ENCODE measurements at regions not wholly inside any gene's neighbourhood (a gene's known extent, or its start where the extent isn't known, plus 50 kb on each side); places are given as distances from the start of the nearest gene placed in this dataset.

DNA sequence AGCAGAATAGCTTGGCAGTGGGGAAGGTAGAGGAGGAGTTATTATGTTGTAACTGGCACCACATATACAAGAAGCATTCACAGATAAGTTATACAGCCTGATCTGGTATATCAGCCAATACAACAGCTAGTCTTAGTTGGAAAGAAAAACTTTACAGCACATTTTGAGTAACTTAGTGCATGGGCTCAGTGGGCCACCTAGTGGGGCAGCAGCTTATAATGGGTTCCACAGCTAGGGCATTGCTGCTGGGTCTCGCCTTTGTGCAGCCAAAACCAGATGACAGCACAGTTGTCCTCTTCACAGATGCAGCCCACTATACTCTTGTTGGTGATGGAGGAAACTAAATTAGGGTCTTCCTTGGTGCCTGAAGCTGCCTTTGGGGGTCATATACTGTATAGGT lies 448.1 kb upstream of the RASGEF1B start:
- no peaks in the 10 kb centered on the region for H3K36me3 Mint-ChIP-seq
- Histone ChIP-seq H3K27ac (no peak overlapping the region), H3K4me1 (peaks cover 4% of the 10 kb centered on the region), H3K36me3 (no peaks in the 10 kb centered on the region), H3K9me3 (ENCODE audit: low read depth) (no peaks in the 10 kb centered on the region), H4K20me1 (ENCODE audit: low read depth) (no peaks in the 10 kb centered on the region), H3K4me2 (no peak overlapping the region), H3K79me2 (ENCODE audit: low read depth) (no peaks in the 10 kb centered on the region), H3K9ac (no peak overlapping the region), H3K4me3 (no peak overlapping the region), H2AFZ (replicated peaks) (no peak overlapping the region), H3K27me3 (no peaks in the 10 kb centered on the region), H3F3A (ENCODE audit: low read depth) (no peaks in the 10 kb centered on the region)
- TF ChIP-seq CTCF (IDR thresholded peaks at IDR 0.05) = no peak
- TF ChIP-seq EZH2 (IDR thresholded peaks at IDR 0.05) = no peak
- TF ChIP-seq EZH2phosphoT487 (IDR thresholded peaks at IDR 0.05) = no peak
- no peak overlapping the region for H3K4me3 Mint-ChIP-seq
- H3K9me3 Mint-ChIP-seq = no peaks in the 10 kb centered on the region
- H3K27ac Mint-ChIP-seq = no peak overlapping the region
- no peak for DNase-seq (ENCODE audit: low spot score)
- H3K27me3 Mint-ChIP-seq (ENCODE audit: insufficient read depth, low read depth) = peaks cover 6% of the 10 kb centered on the region
- peaks cover 11% of the 10 kb centered on the region for H3K4me1 Mint-ChIP-seq

DNA sequence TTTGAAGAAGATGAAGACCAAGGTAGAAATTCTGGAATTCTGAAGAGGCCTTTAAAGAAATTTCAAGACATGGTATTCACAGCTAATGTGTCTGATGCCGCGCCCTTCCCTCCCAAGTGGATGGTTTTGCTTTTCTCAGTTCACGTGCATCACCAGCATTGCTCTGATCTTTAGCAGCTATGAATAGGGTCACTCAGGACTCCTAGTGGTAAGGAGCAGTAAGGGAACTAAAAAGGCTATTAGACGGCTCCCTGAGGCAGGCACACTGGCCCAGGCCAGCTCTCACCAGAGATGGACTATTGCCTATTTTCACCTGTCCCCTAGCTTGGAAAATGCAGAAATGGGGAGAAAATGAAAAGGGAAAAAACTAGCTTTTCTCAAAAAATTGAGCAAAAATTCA lies 447.5 kb upstream of the RASGEF1B start:
- TF ChIP-seq EZH2phosphoT487 (IDR thresholded peaks at IDR 0.05) (no peak), EZH2 (IDR thresholded peaks at IDR 0.05) (no peak), CTCF (IDR thresholded peaks at IDR 0.05) (peak; percentile 51)
- H3K36me3 Mint-ChIP-seq = no peaks in the 10 kb centered on the region
- no peak overlapping the region for H3K27ac Mint-ChIP-seq
- no peak overlapping the region for H3K4me3 Mint-ChIP-seq
- H3K27ac ChIP-seq = no peak overlapping the region
- H2AFZ ChIP-seq (replicated peaks) = no peak overlapping the region
- peaks cover 4% of the 10 kb centered on the region for H3K4me1 ChIP-seq
- no peak overlapping the region for H3K4me2 ChIP-seq
- no peak overlapping the region for H3K4me3 ChIP-seq
- H3K36me3 ChIP-seq = no peaks in the 10 kb centered on the region
- DNase-seq (ENCODE audit: low spot score) = peak; percentile 53
- H3K4me1 Mint-ChIP-seq = peaks cover 11% of the 10 kb centered on the region
- H3K9me3 ChIP-seq (ENCODE audit: low read depth) = no peaks in the 10 kb centered on the region
- H3K9ac ChIP-seq = no peak overlapping the region
- H3K27me3 Mint-ChIP-seq (ENCODE audit: insufficient read depth, low read depth) = peaks cover 6% of the 10 kb centered on the region
- no peaks in the 10 kb centered on the region for H3K27me3 ChIP-seq
- H3K79me2 ChIP-seq (ENCODE audit: low read depth) = no peaks in the 10 kb centered on the region
- H4K20me1 ChIP-seq (ENCODE audit: low read depth) = no peaks in the 10 kb centered on the region
- H3F3A ChIP-seq (ENCODE audit: low read depth) = no peaks in the 10 kb centered on the region
- H3K9me3 Mint-ChIP-seq = no peaks in the 10 kb centered on the region

- Histone ChIP-seq H2AFZ (replicated peaks) (no peak overlapping the region), H3K9me3 (ENCODE audit: low read depth) (no peaks in the 10 kb centered on the region), H3K36me3 (no peaks in the 10 kb centered on the region), H3K9ac (no peak overlapping the region), H3K27me3 (no peaks in the 10 kb centered on the region), H3F3A (ENCODE audit: low read depth) (no peaks in the 10 kb centered on the region), H3K27ac (no peak overlapping the region), H3K79me2 (ENCODE audit: low read depth) (no peaks in the 10 kb centered on the region), H4K20me1 (ENCODE audit: low read depth) (no peaks in the 10 kb centered on the region), H3K4me2 (no peak overlapping the region), H3K4me1 (no peaks in the 10 kb centered on the region), H3K4me3 (no peak overlapping the region)
- no peaks in the 10 kb centered on the region for H3K36me3 Mint-ChIP-seq
- H3K9me3 Mint-ChIP-seq = no peaks in the 10 kb centered on the region
- TF ChIP-seq EZH2 (IDR thresholded peaks at IDR 0.05) (no peak), CTCF (IDR thresholded peaks at IDR 0.05) (no peak), EZH2phosphoT487 (IDR thresholded peaks at IDR 0.05) (no peak)
- H3K4me3 Mint-ChIP-seq = no peak overlapping the region
- peaks cover 4% of the 10 kb centered on the region for H3K27me3 Mint-ChIP-seq (ENCODE audit: insufficient read depth, low read depth)
- no peak for DNase-seq (ENCODE audit: low spot score)
- no peak overlapping the region for H3K27ac Mint-ChIP-seq
- peaks cover 7% of the 10 kb centered on the region for H3K4me1 Mint-ChIP-seq
Measured at GRCh38 chr4:81915430-81915829, 443.7 kb upstream of the RASGEF1B start.

All from neural progenitor cell (in vitro differentiated cells).